ENCODE measurements at regions not wholly inside any gene's neighbourhood (a gene's known extent, or its start where the extent isn't known, plus 50 kb on each side); places are given as distances from the start of the nearest gene placed in this dataset.

- peaks cover 2% of the 10 kb centered on the region for H3K27me3 Mint-ChIP-seq (ENCODE audit: insufficient read depth, low read depth, poor library complexity)
- no peak overlapping the region for H2AFZ ChIP-seq
- no peaks in the 10 kb centered on the region for H3K79me2 ChIP-seq (replicated peaks; ENCODE audit: insufficient read depth)
- no peaks in the 10 kb centered on the region for H3K9me3 Mint-ChIP-seq
- no peak overlapping the region for H3K4me3 Mint-ChIP-seq
- DNase-seq (ENCODE audit: low spot score) (peak; percentile 6), ATAC-seq (peak; percentile 69)
- no peak overlapping the region for H3K4me3 ChIP-seq
- H3K27ac ChIP-seq (ENCODE audit: low read depth) = no peak overlapping the region
- H3F3A ChIP-seq (replicated peaks; ENCODE audit: low read depth) = no peaks in the 10 kb centered on the region
- peaks cover 7% of the 10 kb centered on the region; the same call in 1 of the 3 replicates for H3K4me1 Mint-ChIP-seq
- H4K20me1 ChIP-seq (replicated peaks; ENCODE audit: insufficient read depth) = no peaks in the 10 kb centered on the region
- TF ChIP-seq NANOG (IDR thresholded peaks at IDR 0.05; ENCODE audit: borderline replicate concordance) = no peak
- H3K36me3 ChIP-seq (ENCODE audit: insufficient read depth) = no peaks in the 10 kb centered on the region
- no peaks in the 10 kb centered on the region for H3K27me3 ChIP-seq (ENCODE audit: insufficient read depth)
- no peak overlapping the region for H3K27ac Mint-ChIP-seq
- H3K9me2 ChIP-seq (ENCODE audit: insufficient read depth) = no peaks in the 10 kb centered on the region
- no peaks in the 10 kb centered on the region for H3K36me3 Mint-ChIP-seq (ENCODE audit: low read depth)
- H3K4me1 ChIP-seq (ENCODE audit: insufficient read depth) = no peaks in the 10 kb centered on the region; the same call in 1 of the 2 replicates
- no peak overlapping the region for H3K4me2 ChIP-seq
Measured at GRCh38 chr2:133940134-133940533, 313.7 kb upstream of the MGAT5 start.

DNA sequence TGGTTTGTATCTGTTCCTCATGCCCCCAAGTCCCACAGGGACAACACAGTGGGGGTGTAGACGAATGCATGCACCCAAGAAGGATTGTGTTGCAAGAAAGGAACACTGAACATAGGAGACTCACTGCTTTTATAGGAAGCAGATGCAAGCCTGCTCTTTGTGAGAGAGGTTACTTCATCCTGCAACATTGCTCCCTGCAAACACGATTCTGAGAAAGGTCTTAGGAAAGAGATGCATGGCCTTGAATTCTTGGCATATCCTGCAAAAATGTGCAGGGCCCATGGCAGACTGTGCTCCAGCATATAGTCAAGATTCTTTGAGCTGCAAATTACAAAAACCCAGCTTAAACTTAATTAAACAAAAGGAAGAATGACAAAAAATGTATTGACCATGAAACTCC lies 312.2 kb upstream of the MGAT5 start:
- peaks cover 7% of the 10 kb centered on the region; the same call in 1 of the 3 replicates for H3K4me1 Mint-ChIP-seq
- no peak for ATAC-seq

GRCh38 chr2:133942398-133942797 lies 311.5 kb upstream of the MGAT5 start:
- peaks cover 7% of the 10 kb centered on the region; the same call in 1 of the 3 replicates for H3K4me1 Mint-ChIP-seq
- no peaks in the 10 kb centered on the region for H3K9me2 ChIP-seq (ENCODE audit: insufficient read depth)
- no peak overlapping the region for H3K27ac Mint-ChIP-seq
- TF ChIP-seq JUNB (IDR thresholded peaks at IDR 0.05; ENCODE audit: unreplicated experiment) = no peak
- no peak for TF ChIP-seq ZNF114 (CRISPR knock-in tag; IDR thresholded peaks at IDR 0.05)
- no peak for TF ChIP-seq CREB1 (CRISPR knock-in tag; IDR thresholded peaks at IDR 0.05; ENCODE audit: low read depth)
- no peak for TF ChIP-seq NANOG (IDR thresholded peaks at IDR 0.05; ENCODE audit: borderline replicate concordance)
- TF ChIP-seq EZH2phosphoT487 (IDR thresholded peaks at IDR 0.05; ENCODE audit: unreplicated experiment) = no peak
- TF ChIP-seq, protein P1, sequence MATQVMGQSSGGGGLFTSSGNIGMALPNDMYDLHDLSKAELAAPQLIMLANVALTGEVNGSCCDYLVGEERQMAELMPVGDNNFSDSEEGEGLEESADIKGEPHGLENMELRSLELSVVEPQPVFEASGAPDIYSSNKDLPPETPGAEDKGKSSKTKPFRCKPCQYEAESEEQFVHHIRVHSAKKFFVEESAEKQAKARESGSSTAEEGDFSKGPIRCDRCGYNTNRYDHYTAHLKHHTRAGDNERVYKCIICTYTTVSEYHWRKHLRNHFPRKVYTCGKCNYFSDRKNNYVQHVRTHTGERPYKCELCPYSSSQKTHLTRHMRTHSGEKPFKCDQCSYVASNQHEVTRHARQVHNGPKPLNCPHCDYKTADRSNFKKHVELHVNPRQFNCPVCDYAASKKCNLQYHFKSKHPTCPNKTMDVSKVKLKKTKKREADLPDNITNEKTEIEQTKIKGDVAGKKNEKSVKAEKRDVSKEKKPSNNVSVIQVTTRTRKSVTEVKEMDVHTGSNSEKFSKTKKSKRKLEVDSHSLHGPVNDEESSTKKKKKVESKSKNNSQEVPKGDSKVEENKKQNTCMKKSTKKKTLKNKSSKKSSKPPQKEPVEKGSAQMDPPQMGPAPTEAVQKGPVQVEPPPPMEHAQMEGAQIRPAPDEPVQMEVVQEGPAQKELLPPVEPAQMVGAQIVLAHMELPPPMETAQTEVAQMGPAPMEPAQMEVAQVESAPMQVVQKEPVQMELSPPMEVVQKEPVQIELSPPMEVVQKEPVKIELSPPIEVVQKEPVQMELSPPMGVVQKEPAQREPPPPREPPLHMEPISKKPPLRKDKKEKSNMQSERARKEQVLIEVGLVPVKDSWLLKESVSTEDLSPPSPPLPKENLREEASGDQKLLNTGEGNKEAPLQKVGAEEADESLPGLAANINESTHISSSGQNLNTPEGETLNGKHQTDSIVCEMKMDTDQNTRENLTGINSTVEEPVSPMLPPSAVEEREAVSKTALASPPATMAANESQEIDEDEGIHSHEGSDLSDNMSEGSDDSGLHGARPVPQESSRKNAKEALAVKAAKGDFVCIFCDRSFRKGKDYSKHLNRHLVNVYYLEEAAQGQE (IDR thresholded peaks at IDR 0.05; ENCODE audit: unreplicated experiment) = no peak
- no peaks in the 10 kb centered on the region for H3K9me3 Mint-ChIP-seq
- no peak overlapping the region for H3K27ac ChIP-seq (ENCODE audit: low read depth)
- DNase-seq (ENCODE audit: low spot score) (no peak), ATAC-seq (no peak)
- no peaks in the 10 kb centered on the region for H3F3A ChIP-seq (replicated peaks; ENCODE audit: low read depth)
- no peaks in the 10 kb centered on the region for H3K36me3 ChIP-seq (ENCODE audit: insufficient read depth)
- H3K27me3 Mint-ChIP-seq (ENCODE audit: insufficient read depth, low read depth, poor library complexity) = peaks cover 2% of the 10 kb centered on the region
- no peaks in the 10 kb centered on the region; the same call in 1 of the 2 replicates for H3K4me1 ChIP-seq (ENCODE audit: insufficient read depth)
- no peak overlapping the region for H3K4me3 ChIP-seq
- no peaks in the 10 kb centered on the region for H3K36me3 Mint-ChIP-seq (ENCODE audit: low read depth)
- no peaks in the 10 kb centered on the region for H3K27me3 ChIP-seq (ENCODE audit: insufficient read depth)
- no peaks in the 10 kb centered on the region for H4K20me1 ChIP-seq (replicated peaks; ENCODE audit: insufficient read depth)
- no peak overlapping the region; the same call in 1 of the 2 replicates for H2AFZ ChIP-seq
- H3K4me3 Mint-ChIP-seq = no peak overlapping the region
- H3K79me2 ChIP-seq (replicated peaks; ENCODE audit: insufficient read depth) = no peaks in the 10 kb centered on the region
- H3K4me2 ChIP-seq = no peak overlapping the region

More for the DNA sequence above, 312.2 kb upstream of the MGAT5 start:
- Histone ChIP-seq H3F3A (replicated peaks; ENCODE audit: low read depth) (no peaks in the 10 kb centered on the region), H3K36me3 (ENCODE audit: insufficient read depth) (no peaks in the 10 kb centered on the region), H3K9me2 (ENCODE audit: insufficient read depth) (no peaks in the 10 kb centered on the region), H3K4me1 (ENCODE audit: insufficient read depth) (no peaks in the 10 kb centered on the region; the same call in 1 of the 2 replicates), H3K27me3 (ENCODE audit: insufficient read depth) (no peaks in the 10 kb centered on the region), H3K27ac (ENCODE audit: low read depth) (no peak overlapping the region), H3K79me2 (replicated peaks; ENCODE audit: insufficient read depth) (no peaks in the 10 kb centered on the region), H3K4me2 (no peak overlapping the region), H2AFZ (peak overlapping the region; percentile 72), H4K20me1 (replicated peaks; ENCODE audit: insufficient read depth) (no peaks in the 10 kb centered on the region), H3K4me3 (no peak overlapping the region)
- Mint-ChIP-seq H3K36me3 (ENCODE audit: low read depth) (no peaks in the 10 kb centered on the region), H3K27me3 (ENCODE audit: insufficient read depth, low read depth, poor library complexity) (peaks cover 2% of the 10 kb centered on the region), H3K9me3 (no peaks in the 10 kb centered on the region), H3K27ac (no peak overlapping the region), H3K4me3 (no peak overlapping the region)
- peak; percentile 6 for DNase-seq (ENCODE audit: low spot score)
- TF ChIP-seq CREB1 (CRISPR knock-in tag; IDR thresholded peaks at IDR 0.05; ENCODE audit: low read depth) (no peak), POLR2AphosphoS5 (IDR thresholded peaks at IDR 0.05; ENCODE audit: low read depth) (no peak), JUNB (IDR thresholded peaks at IDR 0.05; ENCODE audit: unreplicated experiment) (no peak), ZNF331 (CRISPR knock-in tag; IDR thresholded peaks at IDR 0.05; ENCODE audit: low read depth) (no peak), NANOG (IDR thresholded peaks at IDR 0.05; ENCODE audit: borderline replicate concordance) (no peak), EZH2phosphoT487 (IDR thresholded peaks at IDR 0.05; ENCODE audit: unreplicated experiment) (no peak), STAT1 (IDR thresholded peaks at IDR 0.05; ENCODE audit: unreplicated experiment) (no peak)

All from GM23338 (cell line).